Hepatic stellate cell (primary cell): ENCODE measurements at regions not wholly inside any gene's neighbourhood (a gene's known extent, or its start where the extent isn't known, plus 50 kb on each side); places are given as distances from the start of the nearest gene placed in this dataset.
"Not testable (repeated sequence)": the region's sequence is repeated elsewhere in the genome, so short reads cannot be mapped to it uniquely, and the experiment has no call there.

Experiments
- DNase-seq: peaks from one replicate; pipeline ENCODE4 v3.0.0; 2011; ENCODE audit warnings: low spot score

- not testable (repeated sequence) for DNase-seq
These were observed 363.9 kb upstream of the NPAP1 start for GRCh38 chr15:24311692-24312091.

GRCh38 chr15:24316326-24316725 lies 359.2 kb upstream of the NPAP1 start:
- not testable (repeated sequence) for DNase-seq

GRCh38 chr15:24318981-24319380 lies 356.6 kb upstream of the NPAP1 start:
- DNase-seq = no peak

GRCh38 chr15:24324096-24324495 lies 351.5 kb upstream of the NPAP1 start:
- DNase-seq = not testable (repeated sequence)

- DNase-seq = not testable (repeated sequence)
These were observed 349.1 kb upstream of the NPAP1 start for GRCh38 chr15:24326513-24326912.

GRCh38 chr15:24331964-24332363 lies 343.6 kb upstream of the NPAP1 start:
- not testable (repeated sequence) for DNase-seq

GRCh38 chr15:24341876-24342275 lies 333.7 kb upstream of the NPAP1 start:
- DNase-seq = not testable (repeated sequence)

- not testable (repeated sequence) for DNase-seq
These were observed 322.8 kb upstream of the NPAP1 start for GRCh38 chr15:24352777-24353176.

- DNase-seq = not testable (repeated sequence)
These were observed 294.5 kb upstream of the NPAP1 start for GRCh38 chr15:24381103-24381502.

GRCh38 chr15:24385258-24385657 lies 290.3 kb upstream of the NPAP1 start:
- DNase-seq = not testable (repeated sequence)

GRCh38 chr15:24394303-24394702 lies 281.3 kb upstream of the NPAP1 start:
- no peak for DNase-seq

- not testable (repeated sequence) for DNase-seq
These were observed 262.9 kb upstream of the NPAP1 start for GRCh38 chr15:24412649-24413048.

- not testable (repeated sequence) for DNase-seq
These were observed 249.1 kb upstream of the NPAP1 start for GRCh38 chr15:24426286-24427054.

GRCh38 chr15:24427055-24427400 lies 248.5 kb upstream of the NPAP1 start:
- not testable (repeated sequence) for DNase-seq

- not testable (repeated sequence) for DNase-seq
These were observed 240.3 kb upstream of the NPAP1 start for GRCh38 chr15:24435075-24435820.

- not testable (repeated sequence) for DNase-seq
These were observed 238.3 kb upstream of the NPAP1 start for GRCh38 chr15:24437270-24437669.

- not testable (repeated sequence) for DNase-seq
These were observed 237.8 kb upstream of the NPAP1 start for GRCh38 chr15:24437735-24438134.

- DNase-seq = not testable (repeated sequence)
These were observed 198.2 kb upstream of the NPAP1 start for GRCh38 chr15:24477107-24478025.

GRCh38 chr15:24485885-24486567 lies 189.5 kb upstream of the NPAP1 start:
- not testable (repeated sequence) for DNase-seq

- DNase-seq = not testable (repeated sequence)
These were observed 187.2 kb upstream of the NPAP1 start for GRCh38 chr15:24488164-24488907.

GRCh38 chr15:24505216-24505615 lies 170.4 kb upstream of the NPAP1 start:
- not testable (repeated sequence) for DNase-seq
